GM12878 (cell line): ENCODE measurements at regions not wholly inside any gene's neighbourhood (a gene's known extent, or its start where the extent isn't known, plus 50 kb on each side); places are given as distances from the start of the nearest gene placed in this dataset.

ENCODE experiments used
- ASH2L ChIP-seq: fragments of 300-600, 200-600 bp; sonication (generic); IDR thresholded peaks from 2 replicates; pipeline ENCODE4 v1.6.1; 2017; ENCODE audit warnings: low read depth, mild to moderate bottlenecking, borderline replicate concordance
- CBX5 ChIP-seq: sonication (generic); IDR thresholded peaks from 2 replicates; pipeline ENCODE4 v1.6.1; 2016; ENCODE audit warnings: low read depth, moderate library complexity, mild to moderate bottlenecking, inconsistent platforms
- CREB1 ChIP-seq: IDR thresholded peaks from 2 replicates; pipeline ENCODE4 v1.6.1; 2012; ENCODE audit warnings: low read depth, mild to moderate bottlenecking, inconsistent platforms
- DPF2 ChIP-seq: fragments of 450-650 bp; IDR thresholded peaks from 2 replicates; pipeline ENCODE4 v1.6.1; 2017; ENCODE audit warnings: mild to moderate bottlenecking
- EZH2 ChIP-seq: IDR thresholded peaks from 2 replicates; pipeline ENCODE4 v1.6.1; 2012; ENCODE audit warnings: low read depth, mild to moderate bottlenecking, control low read depth, inconsistent platforms, low read length, borderline replicate concordance; ENCODE audit not compliant: control insufficient read depth
- FOS ChIP-seq: IDR thresholded peaks from 3 replicates; pipeline ENCODE4 v1.6.1; 2011; ENCODE audit warnings: borderline replicate concordance; ENCODE audit not compliant: insufficient read length; ENCODE audit errors: extremely low read depth
- HDGF ChIP-seq: fragments of 450-650 bp; IDR thresholded peaks from 2 replicates; pipeline ENCODE4 v1.6.1; 2016; ENCODE audit warnings: antibody characterized with exemption
- IRF3 ChIP-seq: fragments of 450-650 bp; IDR thresholded peaks from 2 replicates; pipeline ENCODE4 v1.6.1; 2014; ENCODE audit warnings: mild to moderate bottlenecking
- IRF5 ChIP-seq: fragments of 450-650 bp; IDR thresholded peaks from 2 replicates; pipeline ENCODE4 v1.6.1; 2017; ENCODE audit warnings: borderline replicate concordance
- MEF2B ChIP-seq: fragments of 450-650 bp; IDR thresholded peaks from 2 replicates; pipeline ENCODE4 v1.6.1; 2018; ENCODE audit warnings: mild to moderate bottlenecking, moderate library complexity; ENCODE audit not compliant: partially characterized antibody, poor library complexity, severe bottlenecking
- MTA2 ChIP-seq: fragments of 450-650 bp; IDR thresholded peaks from 2 replicates; pipeline ENCODE4 v1.6.1; 2016; ENCODE audit warnings: low read depth, mild to moderate bottlenecking, moderate library complexity
- NFIC ChIP-seq: IDR thresholded peaks from 2 replicates; pipeline ENCODE4 v1.6.1; 2012; ENCODE audit warnings: low read depth, mild to moderate bottlenecking, inconsistent platforms, low read length, moderate library complexity
- POLR2A ChIP-seq: IDR thresholded peaks from 2 replicates; pipeline ENCODE4 v1.6.1; 2011; ENCODE audit warnings: low read depth, mild to moderate bottlenecking, low read length
- RELB ChIP-seq: fragments of 450-650 bp; IDR thresholded peaks from 2 replicates; pipeline ENCODE4 v1.6.1; 2017; ENCODE audit warnings: low read depth, mild to moderate bottlenecking, moderate library complexity
- REST ChIP-seq: IDR thresholded peaks from 2 replicates; pipeline ENCODE4 v1.6.1; 2012; ENCODE audit warnings: mild to moderate bottlenecking, low read depth, low read length
- STAT1 ChIP-seq: fragments of 450-650 bp; conservative IDR thresholded peaks from 2 replicates; pipeline ENCODE4 v1.6.1; 2014; ENCODE audit warnings: antibody characterized with exemption, mild to moderate bottlenecking
- USF2 ChIP-seq: IDR thresholded peaks from 2 replicates; pipeline ENCODE4 v1.6.1; 2011; ENCODE audit warnings: low read depth, low read length, improper control_type of control experiment, borderline replicate concordance
- ZBED1 ChIP-seq: IDR thresholded peaks from 2 replicates; pipeline ENCODE4 v1.6.1; 2016; ENCODE audit warnings: borderline replicate concordance
- ZNF687 ChIP-seq: fragments of 450-650 bp; IDR thresholded peaks from 2 replicates; pipeline ENCODE4 v1.6.1; 2017; ENCODE audit warnings: mild to moderate bottlenecking, moderate library complexity

GRCh38 chr2:9753276-9753600 is 90.0 kb upstream of the TAF1B start (continued):
- 0 out of 2 replicates have a peak, but pooled peaks have one; percentile 15 for TF ChIP-seq IRF5
- no peak for TF ChIP-seq STAT1
- 0 out of 2 replicates have a peak, but pooled peaks have one; percentile 35 for TF ChIP-seq DPF2
- no peak; the same call in 1 of the 2 replicates for TF ChIP-seq USF2
- 0 out of 2 replicates have a peak, but pooled peaks have one; percentile 83 for TF ChIP-seq HDGF
- no peak for TF ChIP-seq EZH2
- peak; percentile 45; the same call in 1 of the 2 replicates for TF ChIP-seq ZBED1
- no peak; the same call in 1 of the 2 replicates for TF ChIP-seq ASH2L
- no peak for TF ChIP-seq POLR2A
- no peak for TF ChIP-seq RELB
- no peak for TF ChIP-seq CBX5
- peak; percentile 29; the same call in 1 of the 2 replicates for TF ChIP-seq NFIC
- TF ChIP-seq MEF2B, result no peak
- TF ChIP-seq CREB1, result no peak
- no peak for TF ChIP-seq REST
- TF ChIP-seq ZNF687, result no peak
- no peak for TF ChIP-seq FOS
- no peak for TF ChIP-seq IRF3
- peak; percentile 67 for TF ChIP-seq MTA2
